ENCODE measurements at regions not wholly inside any gene's neighbourhood (a gene's known extent, or its start where the extent isn't known, plus 50 kb on each side); places are given as distances from the start of the nearest gene placed in this dataset.

DNA sequence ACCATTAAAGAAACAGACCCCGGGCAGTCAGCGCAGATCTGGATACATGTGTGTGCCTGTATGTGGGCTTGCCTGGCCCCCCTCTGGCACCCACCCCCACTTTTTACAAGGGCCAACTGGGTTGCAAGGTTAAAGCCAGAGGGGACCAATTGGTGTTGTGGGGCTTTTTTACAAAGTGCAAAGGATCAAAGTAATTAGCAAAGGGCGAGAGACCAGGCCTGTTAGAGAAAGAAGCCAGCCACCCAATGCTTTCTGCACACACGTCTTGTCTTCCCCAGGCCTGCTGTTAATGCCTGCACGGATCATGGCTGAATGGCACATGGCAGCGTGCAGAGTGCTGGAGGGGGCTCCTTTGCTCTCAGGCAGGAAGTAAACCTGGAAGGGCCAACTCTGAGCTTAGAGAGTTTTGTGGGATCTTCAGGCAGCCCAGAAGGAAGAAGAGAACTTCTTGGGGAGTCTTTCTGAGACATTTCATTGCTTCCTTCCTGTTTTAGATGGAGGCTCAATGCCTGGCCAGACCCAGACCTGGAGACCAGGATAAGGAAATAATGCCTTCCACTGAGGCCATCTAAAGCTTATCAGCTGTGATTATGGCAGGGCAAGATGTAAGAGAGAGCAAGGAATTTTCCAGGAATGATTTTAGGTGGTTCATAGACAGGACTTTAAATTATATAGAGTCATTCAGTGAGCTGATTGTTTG lies 523.4 kb upstream of the TBX3 start:
- H3K79me2 ChIP-seq (ENCODE audit: insufficient read depth, low read length), result no peaks in the 10 kb centered on the region
- H3K4me3 ChIP-seq (replicated peaks in 1 of 2; ENCODE audit: low read depth in 1 of 2, low read length in 2 of 2), result no peak overlapping the region
- no peak for DNase-seq (ENCODE audit: low read depth, low spot score)
- H3K9me3 ChIP-seq (ENCODE audit: control insufficient read depth in 1 of 2, insufficient read depth in 1 of 2, low read depth in 1 of 2, low read length in 2 of 2), result no peaks in the 10 kb centered on the region
- H3K4me1 ChIP-seq (ENCODE audit: control insufficient read depth in 1 of 2, insufficient read depth in 2 of 2, low read length in 2 of 2), result peaks cover 0 to 8% of the 10 kb centered on the region in 2 experiments; a peak in 1 of 4 replicates
- H2AFZ ChIP-seq (ENCODE audit: low read depth, low read length, poor library complexity, severe bottlenecking), result no peak overlapping the region
- ChIA-PET RAD21 (ENCODE audit: low non-redundant PET in 1 of 2, low total read pairs in 2 of 2, uncharacterized antibody in 2 of 2, unreplicated experiment in 2 of 2) (no interaction called here), POLR2A (no interaction called here), CTCF (no interaction called here)
- intact Hi-C loops (cut with micrococcal nuclease), result no loop called here
- no peak overlapping the region for H3K27ac ChIP-seq (ENCODE audit: low read depth, low read length)
- H3K36me3 ChIP-seq (ENCODE audit: control insufficient read depth in 1 of 2, insufficient read depth in 2 of 2, low read length in 2 of 2), result no peaks in the 10 kb centered on the region
- no TSS peak for BruUV-seq (replicated peaks)
- peaks cover 8% of the 10 kb centered on the region; the same call in 1 of the 2 replicates for H3K27me3 ChIP-seq (ENCODE audit: insufficient read depth, low read length)
- H3K9ac ChIP-seq (ENCODE audit: low read length), result no peak overlapping the region
- no peaks in the 10 kb centered on the region for H3K9me2 ChIP-seq (ENCODE audit: insufficient read depth)
- no peaks in the 10 kb centered on the region for H4K20me1 ChIP-seq (ENCODE audit: insufficient read depth)
- ATAC-seq, result no peak
- no peak overlapping the region for H3K4me2 ChIP-seq (ENCODE audit: low read length)
- no peak for TF ChIP-seq ELF1 (IDR thresholded peaks at IDR 0.05; ENCODE audit: borderline replicate concordance, low read depth)
- TF ChIP-seq CEBPB (IDR thresholded peaks at IDR 0.05; ENCODE audit: low read depth), result no peak
- no peak for TF ChIP-seq JUND (IDR thresholded peaks at IDR 0.05)
- TF ChIP-seq ZBTB33 (IDR thresholded peaks at IDR 0.05; ENCODE audit: extremely low read depth, insufficient replicate concordance, low read length), result no peak
- no peak for TF ChIP-seq RAD21 (IDR thresholded peaks at IDR 0.05; ENCODE audit: low read depth)
- TF ChIP-seq EZH2phosphoT487 (IDR thresholded peaks at IDR 0.05; ENCODE audit: borderline replicate concordance), result no peak
- TF ChIP-seq CBX3 (IDR thresholded peaks at IDR 0.05; ENCODE audit: low read depth), result no peak
- no peak for TF ChIP-seq POLR2A (IDR thresholded peaks at IDR 0.05; ENCODE audit: borderline replicate concordance, extremely low read depth, insufficient read depth, insufficient read length)
- TF ChIP-seq SP1 (IDR thresholded peaks at IDR 0.05; ENCODE audit: low read depth), result no peak
- no peak for TF ChIP-seq CTCF (IDR thresholded peaks at IDR 0.05 in 2 of 3, conservative IDR thresholded peaks at IDR 0.05 in 1 of 3; ENCODE audit: borderline replicate concordance in 1 of 3, insufficient read depth in 1 of 3, low read depth in 2 of 3, low read length in 2 of 3)
- TF ChIP-seq, protein P1, sequence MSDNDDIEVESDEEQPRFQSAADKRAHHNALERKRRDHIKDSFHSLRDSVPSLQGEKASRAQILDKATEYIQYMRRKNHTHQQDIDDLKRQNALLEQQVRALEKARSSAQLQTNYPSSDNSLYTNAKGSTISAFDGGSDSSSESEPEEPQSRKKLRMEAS (IDR thresholded peaks at IDR 0.05), result no peak
- no peak for TF ChIP-seq YY1 (IDR thresholded peaks at IDR 0.05; ENCODE audit: extremely low read depth, insufficient replicate concordance, low read depth, low read length)
- no peak for TF ChIP-seq EGR1 (IDR thresholded peaks at IDR 0.05; ENCODE audit: low read depth)
- TF ChIP-seq ZNF274 (IDR thresholded peaks at IDR 0.05; ENCODE audit: low read depth, low read length), result no peak
- TF ChIP-seq, protein P2, sequence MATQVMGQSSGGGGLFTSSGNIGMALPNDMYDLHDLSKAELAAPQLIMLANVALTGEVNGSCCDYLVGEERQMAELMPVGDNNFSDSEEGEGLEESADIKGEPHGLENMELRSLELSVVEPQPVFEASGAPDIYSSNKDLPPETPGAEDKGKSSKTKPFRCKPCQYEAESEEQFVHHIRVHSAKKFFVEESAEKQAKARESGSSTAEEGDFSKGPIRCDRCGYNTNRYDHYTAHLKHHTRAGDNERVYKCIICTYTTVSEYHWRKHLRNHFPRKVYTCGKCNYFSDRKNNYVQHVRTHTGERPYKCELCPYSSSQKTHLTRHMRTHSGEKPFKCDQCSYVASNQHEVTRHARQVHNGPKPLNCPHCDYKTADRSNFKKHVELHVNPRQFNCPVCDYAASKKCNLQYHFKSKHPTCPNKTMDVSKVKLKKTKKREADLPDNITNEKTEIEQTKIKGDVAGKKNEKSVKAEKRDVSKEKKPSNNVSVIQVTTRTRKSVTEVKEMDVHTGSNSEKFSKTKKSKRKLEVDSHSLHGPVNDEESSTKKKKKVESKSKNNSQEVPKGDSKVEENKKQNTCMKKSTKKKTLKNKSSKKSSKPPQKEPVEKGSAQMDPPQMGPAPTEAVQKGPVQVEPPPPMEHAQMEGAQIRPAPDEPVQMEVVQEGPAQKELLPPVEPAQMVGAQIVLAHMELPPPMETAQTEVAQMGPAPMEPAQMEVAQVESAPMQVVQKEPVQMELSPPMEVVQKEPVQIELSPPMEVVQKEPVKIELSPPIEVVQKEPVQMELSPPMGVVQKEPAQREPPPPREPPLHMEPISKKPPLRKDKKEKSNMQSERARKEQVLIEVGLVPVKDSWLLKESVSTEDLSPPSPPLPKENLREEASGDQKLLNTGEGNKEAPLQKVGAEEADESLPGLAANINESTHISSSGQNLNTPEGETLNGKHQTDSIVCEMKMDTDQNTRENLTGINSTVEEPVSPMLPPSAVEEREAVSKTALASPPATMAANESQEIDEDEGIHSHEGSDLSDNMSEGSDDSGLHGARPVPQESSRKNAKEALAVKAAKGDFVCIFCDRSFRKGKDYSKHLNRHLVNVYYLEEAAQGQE (IDR thresholded peaks at IDR 0.05; ENCODE audit: low read depth), result no peak
- no peak for TF ChIP-seq POLR2AphosphoS5 (IDR thresholded peaks at IDR 0.05; ENCODE audit: low read depth, low read length)
- no peak for TF ChIP-seq ZFX (IDR thresholded peaks at IDR 0.05)
- no peak for TF ChIP-seq ATF3 (IDR thresholded peaks at IDR 0.05)
- TF ChIP-seq EZH2 (IDR thresholded peaks at IDR 0.05), result no peak

Measured in HCT116 (cell line).